Mucosa of descending colon (tissue), 3 donors: ENCODE measurements at regions not wholly inside any gene's neighbourhood (a gene's known extent, or its start where the extent isn't known, plus 50 kb on each side); places are given as distances from the start of the nearest gene placed in this dataset.
"Not testable (repeated sequence)": the region's sequence is repeated elsewhere in the genome, so short reads cannot be mapped to it uniquely, and the experiment has no call there.

Experiments
- ATAC-seq: fragments of 200-7000 bp; cut with Tn5 transposase; one replicate; pipeline ENCODE4 v1.9.1; 2020; ENCODE audit warnings: mild to moderate bottlenecking, moderate library complexity
- DNase-seq, 3 donors: peaks; one replicate each; pipeline ENCODE4 v3.0.0-alpha.2; 2020
- H3K36me3 ChIP-seq: fragments of 200-600 bp; one replicate; pipeline ENCODE4 v1.8.0; 2021; ENCODE audit warnings: low read depth, mild to moderate bottlenecking
- H3K4me1 ChIP-seq: fragments of 200-600 bp; one replicate; pipeline ENCODE4 v1.8.0; 2021; ENCODE audit warnings: low read depth, mild to moderate bottlenecking
- H3K4me3 ChIP-seq: fragments of 200-600 bp; one replicate; pipeline ENCODE4 v1.8.0; 2021; ENCODE audit warnings: mild to moderate bottlenecking
- H3K9me3 ChIP-seq: fragments of 200-600 bp; one replicate; pipeline ENCODE4 v1.8.0; 2021; ENCODE audit warnings: mild to moderate bottlenecking
- CTCF ChIP-seq: fragments of 200-600 bp; IDR thresholded peaks from one replicate; pipeline ENCODE4 v1.8.0; 2022; ENCODE audit warnings: antibody characterized with exemption, mild to moderate bottlenecking
- intact Hi-C, 2 donors: fragments of 100-400 bp; cut with DNase I in 1 of 2; cut with micrococcal nuclease in 1 of 2; formaldehyde crosslinking; loops; one replicate each; pipeline versions ENCODE4 v1.11.0 to v1.11.1; 2022; cut with DNase I, micrococcal nuclease
- donor health status: DM: no; HTN: no; CAD: no; lungs with moderate emphysema.
- donor health status: DM: no; HTN: no; CAD: no.
- donor health status: DM: no; HTN: yes; CAD: no.

- intact Hi-C loops, H3K4me3 ChIP-seq, H3K36me3 ChIP-seq, DNase-seq, ATAC-seq, H3K4me1 ChIP-seq: not testable (repeated sequence)
- peaks cover 14% of the 10 kb centered on the region for H3K9me3 ChIP-seq
Observed at GRCh38 chr2:91422102-91422501, 2730.6 kb downstream of the RPIA start.

GRCh38 chr2:91427148-91427547, 2735.7 kb downstream of the RPIA start:
- H3K4me1 ChIP-seq, ATAC-seq, intact Hi-C loops, H3K36me3 ChIP-seq, H3K4me3 ChIP-seq, H3K9me3 ChIP-seq: not testable (repeated sequence)
- DNase-seq = peak in 1 of 3 donors; percentile 7

- peaks cover 11% of the 10 kb centered on the region for H3K4me1 ChIP-seq
- intact Hi-C loops, H3K36me3 ChIP-seq, DNase-seq, H3K4me3 ChIP-seq, H3K9me3 ChIP-seq, ATAC-seq: not testable (repeated sequence)
Observed at GRCh38 chr2:91441932-91442245, 2750.4 kb downstream of the RPIA start.

GRCh38 chr2:91442246-91442905, 2750.9 kb downstream of the RPIA start:
- Histone ChIP-seq H3K36me3 (no peaks in the 10 kb centered on the region), H3K9me3 (no peaks in the 10 kb centered on the region), H3K4me3 (no peak overlapping the region), H3K4me1 (peaks cover 11% of the 10 kb centered on the region)
- intact Hi-C loops = no loop called here
- DNase-seq (peak in 2 of 3 donors; percentile 28 to 60), ATAC-seq (no peak)
- no peak for TF ChIP-seq CTCF

- DNase-seq = peak in 1 of 3 donors; percentile 51
- H3K4me3 ChIP-seq, H3K36me3 ChIP-seq, H3K9me3 ChIP-seq, intact Hi-C loops, ATAC-seq: not testable (repeated sequence)
- H3K4me1 ChIP-seq = peaks cover 11% of the 10 kb centered on the region
Observed at GRCh38 chr2:91442906-91443729, 2751.6 kb downstream of the RPIA start.

- DNase-seq = peak in 1 of 3 donors; percentile 48
- H3K4me1 ChIP-seq = peaks cover 11% of the 10 kb centered on the region
- H3K36me3 ChIP-seq, H3K9me3 ChIP-seq, ATAC-seq, H3K4me3 ChIP-seq, intact Hi-C loops: not testable (repeated sequence)
Observed at GRCh38 chr2:91443730-91444115, 2752.2 kb downstream of the RPIA start.

GRCh38 chr2:91445705-91446104, 2754.2 kb downstream of the RPIA start:
- ATAC-seq, DNase-seq: not testable (repeated sequence)

GRCh38 chr2:91446489-91446888, 2755.0 kb downstream of the RPIA start:
- ATAC-seq, DNase-seq, H3K4me3 ChIP-seq, intact Hi-C loops, H3K36me3 ChIP-seq, H3K9me3 ChIP-seq: not testable (repeated sequence)
- H3K4me1 ChIP-seq = peaks cover 11% of the 10 kb centered on the region

More at GRCh38 chr2:91445705-91446104, 2754.2 kb downstream of the RPIA start:
- H3K9me3 ChIP-seq, intact Hi-C loops, H3K36me3 ChIP-seq, H3K4me3 ChIP-seq: not testable (repeated sequence)
- peaks cover 11% of the 10 kb centered on the region for H3K4me1 ChIP-seq

GRCh38 chr2:91446915-91447314, 2755.4 kb downstream of the RPIA start:
- intact Hi-C loops, H3K36me3 ChIP-seq, H3K4me3 ChIP-seq, H3K9me3 ChIP-seq, ATAC-seq: not testable (repeated sequence)
- H3K4me1 ChIP-seq = peaks cover 11% of the 10 kb centered on the region
- DNase-seq = peak in 1 of 3 donors; percentile 8

- H3K4me1 ChIP-seq, H3K4me3 ChIP-seq, H3K9me3 ChIP-seq, H3K36me3 ChIP-seq, ATAC-seq, intact Hi-C loops: not testable (repeated sequence)
- peak in 1 of 3 donors; percentile 27 for DNase-seq
Observed at GRCh38 chr2:91447508-91447907, 2756.0 kb downstream of the RPIA start.

GRCh38 chr2:91462292-91462691, 2770.8 kb downstream of the RPIA start:
- H3K9me3 ChIP-seq, H3K4me1 ChIP-seq, ATAC-seq, H3K4me3 ChIP-seq, intact Hi-C loops, H3K36me3 ChIP-seq: not testable (repeated sequence)
- peak in 1 of 3 donors; percentile 52 for DNase-seq

GRCh38 chr2:91463007-91463406, 2771.5 kb downstream of the RPIA start:
- H3K4me1 ChIP-seq, H3K36me3 ChIP-seq, H3K4me3 ChIP-seq, ATAC-seq, H3K9me3 ChIP-seq, intact Hi-C loops: not testable (repeated sequence)
- DNase-seq = peak in 1 of 3 donors; percentile 55

- H3K9me3 ChIP-seq, H3K36me3 ChIP-seq, DNase-seq, intact Hi-C loops, ATAC-seq, H3K4me3 ChIP-seq, H3K4me1 ChIP-seq: not testable (repeated sequence)
Observed at GRCh38 chr2:91466780-91467363, 2775.4 kb downstream of the RPIA start.
